ACC112 (cell line): ENCODE measurements at regions not wholly inside any gene's neighbourhood (a gene's known extent, or its start where the extent isn't known, plus 50 kb on each side); places are given as distances from the start of the nearest gene placed in this dataset.
A peak's percentile ranks its signal among the peaks of the same experiment; 100 is the strongest.

Experiments
- H2AFZ ChIP-seq: fragments of 200-600 bp; sonication (generic); one replicate; pipeline ENCODE4 v1.6.0; 2017; ENCODE audit warnings: antibody characterized with exemption, low read length; ENCODE audit not compliant: unreplicated experiment
- H3K27ac ChIP-seq: fragments of 200-600 bp; sonication (generic); 2 replicates; pipeline ENCODE4 v1.5.1; 2014; ENCODE audit warnings: low read depth, mild to moderate bottlenecking, antibody characterized with exemption, low read length, moderate library complexity
- H3K27me3 ChIP-seq: fragments of 200-600 bp; sonication (generic); 2 replicates; pipeline ENCODE4 v1.6.1; 2014; ENCODE audit warnings: mild to moderate bottlenecking, antibody characterized with exemption, low read length, moderate library complexity, mixed read lengths; ENCODE audit not compliant: insufficient read depth
- H3K36me3 ChIP-seq: fragments of 200-600 bp; sonication (generic); 2 replicates; pipeline ENCODE4 v1.6.1; 2016; ENCODE audit warnings: mild to moderate bottlenecking, antibody characterized with exemption, low read length, moderate library complexity, mixed read lengths; ENCODE audit not compliant: insufficient read depth
- H3K4me1 ChIP-seq: fragments of 200-600 bp; sonication (generic); one replicate; pipeline ENCODE4 v1.6.1; 2016; ENCODE audit warnings: low read length, mixed read lengths; ENCODE audit not compliant: insufficient read depth, unreplicated experiment, control insufficient read depth
- H3K4me3 ChIP-seq: fragments of 200-600 bp; sonication (generic); 2 replicates; pipeline ENCODE4 v1.5.1; 2014; ENCODE audit warnings: mild to moderate bottlenecking, low read depth, low read length
- H3K79me2 ChIP-seq: fragments of 200-600 bp; sonication (generic); one replicate; pipeline ENCODE4 v1.6.0; 2016; ENCODE audit warnings: low read length; ENCODE audit not compliant: control insufficient read depth, unreplicated experiment, insufficient read depth

DNA sequence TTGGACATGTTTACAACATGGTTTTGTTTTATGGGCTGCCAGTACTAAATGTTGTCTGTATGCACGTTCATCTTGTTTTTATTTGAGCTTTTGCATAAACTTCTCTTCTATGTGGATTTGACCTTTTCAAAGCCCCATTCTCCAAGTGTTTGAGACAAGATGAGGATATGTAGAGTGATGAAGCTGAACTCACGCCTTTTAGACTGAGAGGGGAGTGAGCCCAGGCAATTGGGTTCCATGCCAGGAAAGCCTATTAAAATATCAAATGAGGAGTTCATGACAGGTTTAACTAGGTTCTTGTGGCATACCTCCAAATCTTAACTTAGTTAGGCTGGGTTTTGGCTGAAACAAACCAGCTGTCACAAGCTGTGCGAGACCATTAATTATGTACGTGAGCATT lies 170.4 kb upstream of the LDB2 start:
- Histone ChIP-seq H3K36me3 (no peaks in the 10 kb centered on the region), H3K27ac (no peak overlapping the region), H3K4me3 (no peak overlapping the region), H3K4me1 (peaks cover 53% of the 10 kb centered on the region), H2AFZ (no peak overlapping the region), H3K79me2 (no peaks in the 10 kb centered on the region), H3K27me3 (no peaks in the 10 kb centered on the region)

DNA sequence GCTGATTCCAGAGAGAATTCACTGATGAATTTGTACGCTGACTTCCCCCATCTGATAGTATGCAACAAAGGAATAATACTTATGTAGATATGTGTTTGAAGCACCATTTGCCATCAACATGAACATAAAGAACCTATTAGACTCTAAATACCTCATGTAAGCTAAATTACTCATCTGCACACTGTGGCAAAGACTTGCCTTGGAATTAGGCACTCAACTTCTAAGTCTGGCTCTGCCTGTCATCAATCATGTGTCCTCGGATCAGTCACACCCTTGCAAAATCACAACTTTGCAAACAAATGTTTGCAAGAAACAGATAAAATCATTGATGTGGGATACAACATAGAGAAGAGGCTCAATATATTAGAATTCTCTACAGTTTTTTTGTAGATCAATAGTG lies 169.9 kb upstream of the LDB2 start:
- Histone ChIP-seq H2AFZ (no peak overlapping the region), H3K4me1 (peaks cover 56% of the 10 kb centered on the region), H3K79me2 (no peaks in the 10 kb centered on the region), H3K4me3 (no peak overlapping the region), H3K36me3 (no peaks in the 10 kb centered on the region), H3K27me3 (no peaks in the 10 kb centered on the region), H3K27ac (no peak overlapping the region)

DNA sequence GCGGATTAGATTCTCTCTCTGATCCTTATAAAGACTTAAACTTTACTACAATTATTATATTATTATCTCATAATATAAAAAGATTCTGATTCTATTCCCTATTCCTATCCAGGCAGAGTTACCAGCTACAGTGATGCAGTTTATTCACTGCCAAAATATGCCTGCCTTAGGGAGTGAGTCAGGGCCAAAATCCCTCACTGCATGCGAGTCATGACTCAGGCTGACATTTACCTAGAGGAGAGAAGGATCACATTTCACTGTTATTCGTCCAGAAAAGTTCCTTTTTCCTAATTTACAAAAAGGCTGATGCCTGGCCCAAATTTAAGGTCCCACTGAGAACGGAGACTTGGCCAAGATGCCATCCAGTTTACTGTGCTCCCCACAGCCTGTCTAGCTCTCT lies 168.5 kb upstream of the LDB2 start:
- Histone ChIP-seq H2AFZ (peak overlapping the region; percentile 20), H3K36me3 (no peaks in the 10 kb centered on the region), H3K79me2 (no peaks in the 10 kb centered on the region), H3K27me3 (no peaks in the 10 kb centered on the region), H3K27ac (peak overlapping the region; percentile 81), H3K4me3 (peak overlapping the region; percentile 52; the same call in 1 of the 2 replicates), H3K4me1 (peaks cover 49% of the 10 kb centered on the region)

DNA sequence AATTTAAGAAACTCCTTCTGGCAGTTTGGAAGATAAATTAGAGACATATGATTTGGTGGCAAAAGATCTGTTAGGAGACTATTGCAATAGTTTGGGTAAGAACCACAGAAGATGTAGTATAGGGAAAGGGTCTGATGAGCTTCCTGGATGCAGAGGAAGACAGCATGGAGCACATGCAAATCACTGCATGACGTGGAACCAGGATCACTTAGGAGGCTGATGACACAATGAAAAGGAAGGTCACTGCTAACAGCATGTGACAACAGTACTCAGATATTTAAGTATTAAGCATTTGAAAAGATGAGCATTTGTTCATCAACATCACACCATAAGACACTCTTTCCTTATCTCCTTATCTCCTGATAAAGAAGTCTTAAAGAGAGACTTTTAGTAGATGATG lies 167.8 kb upstream of the LDB2 start:
- H3K4me3 ChIP-seq = no peak overlapping the region
- no peaks in the 10 kb centered on the region for H3K79me2 ChIP-seq
- H2AFZ ChIP-seq = peak overlapping the region; percentile 67
- H3K4me1 ChIP-seq = peaks cover 49% of the 10 kb centered on the region
- H3K36me3 ChIP-seq = no peaks in the 10 kb centered on the region
- H3K27ac ChIP-seq = peak overlapping the region; percentile 81
- no peaks in the 10 kb centered on the region for H3K27me3 ChIP-seq

DNA sequence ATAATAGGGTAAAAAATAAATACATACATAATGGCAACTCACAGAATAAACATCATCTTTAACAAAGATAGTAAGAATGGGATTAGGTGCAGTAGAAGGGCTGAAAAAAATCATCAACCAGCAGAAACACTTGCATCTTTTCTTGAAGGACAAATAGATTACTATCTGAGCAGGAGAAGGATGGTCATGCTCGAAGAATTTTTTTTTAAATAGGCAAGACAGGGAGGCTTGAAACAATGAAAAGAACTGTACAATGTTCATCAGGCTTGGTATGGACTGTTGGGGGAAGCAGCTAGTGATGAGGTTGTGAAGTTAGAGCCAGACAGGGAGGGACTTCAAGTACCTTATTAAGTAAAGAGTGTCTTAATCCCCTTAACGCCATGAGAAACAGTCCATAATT lies 167.4 kb upstream of the LDB2 start:
- no peaks in the 10 kb centered on the region for H3K27me3 ChIP-seq
- peak overlapping the region; percentile 81 for H3K27ac ChIP-seq
- no peaks in the 10 kb centered on the region for H3K79me2 ChIP-seq
- H3K4me3 ChIP-seq = no peak overlapping the region
- no peaks in the 10 kb centered on the region for H3K36me3 ChIP-seq
- H2AFZ ChIP-seq = no peak overlapping the region
- H3K4me1 ChIP-seq = peaks cover 49% of the 10 kb centered on the region

DNA sequence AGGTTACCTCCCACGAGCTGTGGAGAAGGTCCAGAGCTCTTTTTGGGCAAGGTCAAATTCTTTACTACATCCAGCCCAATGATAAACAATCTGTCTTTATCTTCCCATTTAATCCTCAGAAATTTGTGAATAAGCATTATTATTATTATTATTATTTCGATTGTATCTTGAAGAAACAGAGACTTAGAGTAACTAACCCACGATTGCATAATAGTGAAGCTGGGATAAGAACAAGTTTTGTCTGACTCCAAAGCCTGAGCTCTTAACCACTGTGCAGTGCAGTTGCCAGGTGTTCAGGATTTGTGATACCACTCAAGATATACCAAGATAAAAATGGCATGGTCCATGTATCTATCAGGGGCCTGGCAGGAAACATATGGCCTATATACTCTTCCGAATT lies 166.5 kb upstream of the LDB2 start:
- Histone ChIP-seq H3K36me3 (no peaks in the 10 kb centered on the region), H3K27ac (peak overlapping the region; percentile 58; the same call in 1 of the 2 replicates), H3K4me1 (peaks cover 49% of the 10 kb centered on the region), H3K27me3 (no peaks in the 10 kb centered on the region), H2AFZ (no peak overlapping the region), H3K79me2 (no peaks in the 10 kb centered on the region), H3K4me3 (no peak overlapping the region)

DNA sequence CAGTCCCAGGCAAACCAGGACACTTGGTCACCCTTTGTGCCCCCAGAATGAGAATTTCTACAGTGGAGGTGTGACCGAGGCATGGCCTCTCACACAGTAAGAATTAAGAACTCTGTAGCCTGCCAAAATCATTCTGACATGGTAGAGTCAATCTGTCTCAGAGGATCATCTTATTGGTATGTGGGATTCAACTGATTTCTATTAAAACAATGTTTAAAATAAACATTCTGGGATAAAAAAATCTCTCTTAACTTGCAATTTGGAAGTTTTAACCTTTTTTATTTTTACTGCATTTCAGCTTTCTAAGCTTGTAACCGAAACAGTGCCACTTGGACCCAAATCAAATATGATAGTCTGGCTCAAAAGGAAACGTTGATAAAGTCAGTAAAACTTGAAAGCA lies 165.4 kb upstream of the LDB2 start:
- H2AFZ ChIP-seq = peak overlapping the region; percentile 67

DNA sequence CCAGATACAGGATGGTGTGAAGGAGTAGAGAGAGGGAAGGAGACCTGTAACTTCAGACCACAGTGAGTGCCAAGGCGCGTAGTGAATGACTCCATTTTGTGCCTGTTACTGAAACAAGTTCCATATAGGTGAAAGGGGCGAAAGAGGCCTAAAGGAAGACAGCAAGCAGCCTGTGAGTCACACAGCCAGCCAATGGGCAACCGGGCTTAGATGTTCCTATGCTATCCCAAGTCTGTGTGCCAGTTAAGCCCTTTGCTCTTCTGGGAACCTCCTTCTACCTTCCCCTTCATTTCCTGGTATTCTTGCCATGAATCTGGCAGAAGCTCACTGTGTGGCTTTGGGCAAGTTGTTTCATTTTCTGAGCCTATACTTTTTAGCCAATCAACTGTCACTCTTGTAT lies 161.8 kb upstream of the LDB2 start:
- no peak overlapping the region for H3K27ac ChIP-seq
- H3K4me3 ChIP-seq = no peak overlapping the region
- H3K36me3 ChIP-seq = no peaks in the 10 kb centered on the region
- H3K4me1 ChIP-seq = peaks cover 40% of the 10 kb centered on the region
- no peaks in the 10 kb centered on the region for H3K79me2 ChIP-seq
- no peaks in the 10 kb centered on the region for H3K27me3 ChIP-seq
- H2AFZ ChIP-seq = no peak overlapping the region

More for the DNA sequence above, 165.4 kb upstream of the LDB2 start:
- no peaks in the 10 kb centered on the region for H3K36me3 ChIP-seq
- H3K79me2 ChIP-seq = no peaks in the 10 kb centered on the region
- no peaks in the 10 kb centered on the region for H3K27me3 ChIP-seq
- peak overlapping the region; percentile 6; the same call in 1 of the 2 replicates for H3K4me3 ChIP-seq
- peaks cover 59% of the 10 kb centered on the region for H3K4me1 ChIP-seq
- H3K27ac ChIP-seq = peak overlapping the region; percentile 58

DNA sequence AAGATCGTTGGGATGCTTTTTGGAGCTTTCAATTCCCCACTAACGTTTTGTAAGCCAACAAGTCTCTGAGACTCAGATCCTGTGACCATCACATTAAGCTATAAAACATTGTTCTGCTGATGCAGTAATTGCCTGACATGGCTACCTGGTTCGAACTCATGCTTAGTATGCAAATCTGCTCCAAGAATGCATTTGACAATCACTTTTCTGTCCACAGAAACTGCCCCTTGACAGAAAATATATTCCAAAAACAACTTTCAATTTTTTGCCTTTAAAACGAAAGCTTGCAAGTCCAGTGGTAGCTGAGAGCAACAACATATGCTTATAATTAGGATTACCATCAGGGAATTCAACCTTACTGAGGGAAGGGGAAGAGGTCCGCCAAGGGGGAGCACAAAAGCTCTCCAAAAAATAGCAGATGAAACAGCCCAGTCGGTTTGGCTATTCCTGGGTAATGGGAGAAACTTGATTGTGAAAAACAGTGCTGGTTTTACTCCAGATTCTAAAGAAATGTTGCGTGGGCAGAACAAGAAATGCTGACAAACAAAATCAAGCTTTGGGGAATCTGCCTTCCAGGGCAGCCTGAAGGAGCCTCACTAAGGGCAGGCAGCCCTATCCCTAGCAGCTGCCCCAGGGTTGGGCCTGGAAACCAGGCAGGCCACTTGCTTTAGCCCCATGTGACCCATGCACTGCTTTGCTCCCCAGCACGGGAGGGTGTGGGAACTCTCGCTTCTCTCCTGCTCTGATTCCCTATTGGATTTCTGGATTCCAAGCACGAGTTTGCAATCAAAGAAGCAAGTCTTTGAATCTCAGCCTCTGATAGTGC lies 160.7 kb upstream of the LDB2 start:
- H3K27ac ChIP-seq = no peak overlapping the region
- H3K4me1 ChIP-seq = peaks cover 29% of the 10 kb centered on the region
- peak overlapping the region; percentile 64 for H3K4me3 ChIP-seq
- no peaks in the 10 kb centered on the region for H3K27me3 ChIP-seq
- no peaks in the 10 kb centered on the region for H3K79me2 ChIP-seq
- H3K36me3 ChIP-seq = no peaks in the 10 kb centered on the region
- H2AFZ ChIP-seq = peak overlapping the region; percentile 90

DNA sequence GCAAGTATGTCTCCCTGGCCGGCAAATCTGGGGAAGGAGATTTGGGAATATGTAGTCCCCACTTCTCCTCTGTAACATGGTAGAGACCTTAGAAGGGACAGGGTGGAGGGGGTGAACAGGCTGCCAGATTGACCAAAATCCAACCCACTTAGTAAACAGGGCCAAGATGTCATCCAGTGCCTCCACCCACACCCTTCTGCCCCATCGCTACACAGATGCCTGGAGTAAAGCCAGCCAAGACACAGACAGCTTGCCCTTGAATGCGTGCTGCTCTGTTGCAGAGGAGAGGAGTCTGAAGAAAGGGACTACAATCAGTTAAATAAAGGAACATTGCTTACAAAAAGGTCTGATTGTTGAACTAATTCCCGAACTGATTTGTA lies 160.1 kb upstream of the LDB2 start:
- H3K79me2 ChIP-seq = no peaks in the 10 kb centered on the region
- H3K27ac ChIP-seq = no peak overlapping the region
- H3K27me3 ChIP-seq = no peaks in the 10 kb centered on the region
- H3K36me3 ChIP-seq = no peaks in the 10 kb centered on the region
- peak overlapping the region; percentile 90 for H2AFZ ChIP-seq
- peaks cover 23% of the 10 kb centered on the region for H3K4me1 ChIP-seq
- peak overlapping the region; percentile 64 for H3K4me3 ChIP-seq

DNA sequence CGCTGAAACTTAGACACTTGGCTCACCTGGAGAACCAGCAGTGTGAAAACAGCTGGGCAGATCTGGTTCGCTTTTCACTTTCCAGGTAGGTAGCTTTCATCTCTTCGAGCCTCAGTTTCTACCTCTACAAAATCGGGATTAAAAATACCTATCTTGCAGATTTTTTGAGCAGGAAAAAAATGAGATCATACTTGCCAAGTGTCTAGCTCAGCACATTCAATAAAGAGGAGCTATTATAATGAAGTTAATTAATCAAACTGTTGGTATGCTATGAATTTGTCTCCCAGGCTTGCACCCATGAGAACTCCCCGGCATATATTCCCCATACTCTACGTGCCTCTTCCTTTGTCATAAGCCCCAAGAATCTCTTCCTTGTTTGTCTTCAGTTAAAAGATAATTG lies 158.6 kb upstream of the LDB2 start:
- H2AFZ ChIP-seq = no peak overlapping the region
- H3K4me1 ChIP-seq = peaks cover 23% of the 10 kb centered on the region
- H3K79me2 ChIP-seq = no peaks in the 10 kb centered on the region
- no peaks in the 10 kb centered on the region for H3K36me3 ChIP-seq
- H3K4me3 ChIP-seq = no peak overlapping the region
- H3K27me3 ChIP-seq = no peaks in the 10 kb centered on the region
- no peak overlapping the region for H3K27ac ChIP-seq
